HG03039 (cell line): ENCODE measurements at regions not wholly inside any gene's neighbourhood (a gene's known extent, or its start where the extent isn't known, plus 50 kb on each side); places are given as distances from the start of the nearest gene placed in this dataset.

Experiments used
- ATAC-seq: cut with Tn5 transposase; IDR thresholded peaks from one replicate; pipeline ENCODE4 v1.9.1; 2021; ENCODE audit warnings: mild to moderate bottlenecking, moderate library complexity; ENCODE audit not compliant: unreplicated experiment

DNA sequence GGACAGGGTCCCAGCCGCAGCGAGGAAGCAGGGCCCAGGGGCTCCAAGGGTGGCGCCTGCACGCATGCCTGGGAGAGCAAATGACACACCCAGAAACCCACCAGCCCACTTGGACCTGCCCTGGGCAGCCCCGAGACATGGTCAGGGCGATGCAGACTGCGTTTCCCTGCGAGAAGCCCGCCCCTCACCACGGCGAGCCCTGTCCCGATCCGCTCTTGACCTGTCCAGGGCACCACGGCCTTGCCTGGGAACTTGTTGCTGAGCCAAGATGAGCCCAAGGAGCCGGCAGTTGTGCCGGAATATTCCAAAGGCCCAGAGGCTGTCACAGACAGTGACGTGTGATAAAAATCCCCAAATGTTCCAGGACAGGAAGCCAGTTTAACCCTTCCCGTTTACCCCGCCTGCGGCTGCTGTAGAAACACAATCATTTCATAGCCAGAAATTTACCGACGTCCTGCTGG lies 78.1 kb downstream of the SIK1 start:
- no peak for ATAC-seq

DNA sequence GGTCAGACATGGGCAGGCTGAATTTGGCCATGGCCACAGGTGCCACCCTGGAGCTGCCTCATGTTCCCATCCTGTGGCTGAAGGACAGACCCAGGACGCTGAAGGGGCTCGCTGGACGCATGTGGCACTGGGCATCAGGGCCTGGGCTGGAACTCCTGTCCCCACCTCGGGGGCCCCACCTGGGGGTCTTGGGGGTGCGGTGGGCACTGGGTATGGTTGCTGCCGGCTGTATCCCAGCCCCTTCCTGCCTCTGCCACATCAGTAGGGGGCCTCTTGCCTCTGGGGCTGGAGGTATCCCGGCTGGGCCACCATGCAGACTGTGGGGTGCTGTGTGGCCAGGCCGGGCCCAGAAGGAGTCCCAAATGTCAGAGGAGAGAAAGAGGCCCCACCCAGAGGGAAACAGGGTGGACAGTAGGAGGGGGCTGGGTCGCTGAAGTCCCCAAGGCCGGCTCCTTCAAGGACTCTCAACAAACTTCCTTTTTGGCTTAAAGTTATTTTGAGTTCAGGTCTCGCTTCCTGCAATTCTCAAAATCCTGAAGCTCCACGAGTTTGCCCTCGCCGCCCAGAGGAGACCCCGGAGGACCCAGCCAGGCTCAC lies 78.7 kb downstream of the SIK1 start:
- ATAC-seq: no peak

DNA sequence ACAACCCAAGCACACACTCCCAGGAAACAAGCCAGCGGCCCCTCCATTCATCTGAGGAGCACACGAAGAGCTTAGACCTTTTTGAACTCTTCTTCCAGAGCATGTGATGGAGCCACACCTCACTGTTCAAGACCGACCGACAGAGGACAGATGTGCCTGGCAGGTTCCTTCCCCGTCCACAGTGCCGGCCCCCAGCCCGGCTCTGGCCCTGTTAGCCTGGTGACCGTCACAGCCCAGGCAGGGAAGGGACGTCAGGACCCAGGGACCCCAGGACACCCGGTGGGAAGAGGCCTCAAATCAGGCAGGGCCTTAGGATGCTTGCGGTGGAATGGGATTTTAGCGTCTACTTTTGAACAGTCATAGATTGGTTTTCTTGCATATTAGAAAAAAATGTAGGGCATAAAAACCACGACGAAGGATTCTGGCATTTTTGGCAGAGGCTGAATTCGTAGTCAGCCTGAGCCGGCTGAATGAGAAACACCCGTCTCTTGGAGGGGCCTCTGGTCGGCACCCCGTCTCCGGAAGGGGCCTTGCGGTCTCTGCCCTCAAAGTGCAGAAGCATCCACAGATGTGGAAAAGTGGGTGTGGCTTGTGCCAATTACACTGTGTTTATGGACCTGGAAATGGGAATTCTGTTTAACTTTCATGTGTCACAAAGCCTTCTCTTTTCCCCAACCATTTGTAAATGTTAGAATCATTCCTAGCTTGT lies 79.3 kb downstream of the SIK1 start:
- no peak for ATAC-seq

DNA sequence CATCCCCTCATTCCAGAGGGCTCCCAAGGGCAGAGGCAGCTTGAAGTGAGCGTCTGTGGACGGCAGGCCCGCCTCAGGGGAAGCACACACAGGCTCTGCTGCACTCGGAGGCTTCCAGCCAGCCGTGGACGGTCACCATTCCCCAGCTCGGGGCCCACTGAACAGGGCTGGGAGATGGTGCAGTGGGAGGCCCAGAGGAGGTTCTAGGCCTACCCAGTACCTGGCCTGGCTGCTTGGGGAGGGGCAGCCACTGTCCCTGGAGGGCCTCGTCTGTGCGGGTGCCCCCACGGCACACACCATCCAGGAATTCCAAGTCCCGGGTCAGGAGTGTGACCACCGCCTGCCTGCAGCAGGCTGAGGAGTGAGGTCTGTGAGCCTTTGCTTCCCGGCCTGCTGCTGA lies 80.4 kb downstream of the SIK1 start:
- no peak for ATAC-seq

DNA sequence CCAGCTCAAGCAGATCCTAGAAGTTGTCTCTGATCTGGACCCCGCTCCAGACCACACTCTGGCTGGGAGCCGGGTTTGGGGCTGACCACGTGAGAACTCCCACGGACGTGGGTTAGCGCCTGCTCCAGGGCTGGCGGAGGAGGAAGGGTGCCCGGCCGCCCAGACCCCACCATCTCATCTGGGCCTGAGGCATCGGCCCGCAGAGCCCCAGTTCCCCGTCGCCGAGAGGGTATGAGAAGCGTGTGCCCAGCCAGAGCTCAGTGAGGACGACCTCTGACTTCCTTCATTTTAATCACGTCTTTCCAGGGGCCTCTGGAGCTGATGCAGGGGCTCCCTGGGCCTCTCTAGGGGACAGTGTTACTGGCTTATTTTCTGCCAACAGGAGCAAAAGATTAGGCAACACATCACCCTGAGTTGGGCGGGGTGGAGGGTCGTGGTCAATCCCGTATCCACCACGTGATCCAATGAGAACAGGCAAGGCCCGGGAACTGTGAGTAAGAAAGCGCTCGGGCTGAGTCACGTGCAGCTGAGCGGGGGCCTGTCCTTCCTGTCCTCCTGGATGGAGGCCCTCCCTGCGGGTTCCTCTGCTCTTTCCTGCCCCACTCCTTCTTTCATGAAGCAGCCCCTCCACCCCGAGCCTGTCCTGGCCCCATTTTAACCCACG lies 81.1 kb downstream of the SIK1 start:
- no peak for ATAC-seq

DNA sequence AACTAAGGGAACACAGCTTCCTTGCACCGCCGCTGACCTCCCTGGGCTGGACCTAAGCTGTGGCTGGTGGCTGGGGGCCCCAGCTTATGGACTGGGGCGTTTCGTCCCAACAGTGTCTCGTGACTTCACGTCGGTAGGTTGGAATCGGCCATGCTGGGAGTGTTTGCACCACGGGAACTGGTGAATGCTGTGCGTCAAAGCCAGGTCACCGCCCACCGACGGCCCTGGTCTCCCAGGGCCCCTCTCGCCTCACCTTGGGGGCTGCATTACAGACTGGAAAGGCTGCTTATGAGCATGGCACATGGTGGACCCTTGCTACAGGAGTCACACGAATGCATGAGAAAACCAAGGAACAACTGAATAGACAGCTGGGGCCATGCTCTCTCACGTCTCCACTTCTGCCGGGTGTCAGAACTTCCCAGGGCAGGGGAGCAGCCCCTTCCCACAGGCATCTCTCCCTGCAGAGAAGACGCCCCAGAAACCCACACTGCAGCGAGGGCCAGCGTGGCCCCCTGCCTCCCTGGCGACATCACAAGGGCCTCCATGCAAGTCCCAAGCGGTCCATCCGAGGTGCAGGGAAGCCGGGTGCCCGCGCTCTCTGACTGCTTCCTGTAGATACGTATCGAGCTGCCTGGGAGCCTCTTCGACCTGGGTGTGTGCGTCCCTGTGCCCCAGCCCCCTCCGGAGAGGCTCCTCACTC lies 81.7 kb downstream of the SIK1 start:
- no peak for ATAC-seq

DNA sequence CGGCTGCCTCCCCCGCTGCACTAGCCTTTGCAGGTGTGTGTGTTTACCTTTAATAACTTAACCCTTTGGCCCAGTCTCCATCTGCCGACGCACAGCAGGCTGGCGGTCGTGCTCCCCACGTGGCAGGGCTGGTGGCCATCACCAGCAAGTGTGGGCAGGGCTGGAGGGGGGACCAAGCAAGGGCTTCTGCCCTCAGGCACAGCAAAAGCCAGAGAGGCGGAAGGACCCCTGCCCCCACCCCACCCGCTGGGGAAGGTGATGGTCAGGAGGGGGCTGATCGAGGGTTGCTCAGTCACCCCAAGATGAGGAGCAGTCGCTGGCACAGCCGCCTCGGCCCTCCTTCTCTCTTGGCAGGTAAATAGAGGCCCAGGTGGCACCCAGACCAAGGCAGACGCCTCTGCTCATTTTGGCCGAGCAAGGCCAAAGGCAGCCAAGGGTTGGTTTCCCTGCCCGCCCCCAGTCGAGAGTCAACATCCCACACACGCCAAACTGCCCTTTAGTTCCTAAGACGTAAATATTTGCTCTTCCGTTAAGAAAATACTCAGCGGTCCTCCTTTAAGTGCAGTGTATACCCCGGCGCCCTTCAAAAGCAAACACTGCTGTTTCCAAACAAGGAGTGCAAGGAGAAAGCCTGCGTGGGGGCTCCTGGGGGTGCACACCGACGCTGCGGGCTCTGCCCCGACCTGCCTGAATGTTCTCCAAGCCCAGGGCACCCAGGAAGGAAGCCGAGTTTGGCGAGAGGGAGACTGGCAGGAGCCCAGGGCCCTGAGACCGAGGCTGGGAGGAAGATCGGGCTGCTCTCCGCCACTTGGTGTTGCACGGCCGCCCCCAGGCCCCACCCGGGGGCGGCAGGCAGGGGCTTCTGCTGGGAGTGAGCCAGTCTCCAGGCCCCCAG lies 82.7 kb downstream of the SIK1 start:
- ATAC-seq: no peak

DNA sequence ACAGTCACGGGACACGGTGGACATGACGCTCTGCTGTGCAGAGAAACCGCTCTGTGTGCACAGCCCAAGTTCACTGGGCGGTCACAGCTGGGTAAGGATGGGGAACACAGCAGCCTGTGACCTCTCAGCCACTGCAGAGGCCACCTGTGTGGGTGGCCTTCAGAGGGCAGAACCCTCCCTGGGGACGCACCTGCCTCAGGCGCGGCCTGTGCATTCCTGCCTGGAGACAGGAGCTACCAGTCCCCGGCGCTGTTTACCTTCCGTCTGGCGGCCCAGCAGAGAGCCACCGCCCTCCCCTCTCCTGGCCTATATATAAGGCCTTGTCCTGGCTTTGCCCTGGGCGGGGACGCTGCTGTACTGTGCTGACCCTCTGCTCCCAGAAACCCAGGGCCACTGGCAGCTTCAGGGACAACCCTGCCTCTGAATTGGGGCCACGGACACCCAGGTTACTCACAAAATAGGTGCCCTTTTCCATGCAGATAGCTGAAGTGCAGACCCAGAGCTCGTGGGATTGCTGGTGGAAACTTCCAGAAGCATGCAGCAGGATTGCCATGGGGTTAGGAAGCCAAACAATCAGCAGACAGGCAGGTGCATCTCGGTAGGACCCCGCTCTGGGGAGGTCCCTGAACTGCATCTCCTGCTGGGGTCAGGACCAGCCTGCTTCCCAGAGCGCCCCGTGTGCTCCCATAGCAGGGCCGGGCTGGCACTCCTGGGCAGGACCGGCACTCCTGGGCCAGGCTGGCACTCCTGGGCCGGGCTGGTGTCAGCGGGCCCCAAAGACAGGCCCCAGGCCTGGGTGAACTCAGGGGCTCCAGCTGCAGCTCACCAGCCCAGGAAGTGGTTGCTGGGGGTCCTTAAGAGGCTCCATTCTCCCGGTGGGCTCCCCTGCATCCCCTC lies 83.6 kb downstream of the SIK1 start:
- ATAC-seq: no peak

DNA sequence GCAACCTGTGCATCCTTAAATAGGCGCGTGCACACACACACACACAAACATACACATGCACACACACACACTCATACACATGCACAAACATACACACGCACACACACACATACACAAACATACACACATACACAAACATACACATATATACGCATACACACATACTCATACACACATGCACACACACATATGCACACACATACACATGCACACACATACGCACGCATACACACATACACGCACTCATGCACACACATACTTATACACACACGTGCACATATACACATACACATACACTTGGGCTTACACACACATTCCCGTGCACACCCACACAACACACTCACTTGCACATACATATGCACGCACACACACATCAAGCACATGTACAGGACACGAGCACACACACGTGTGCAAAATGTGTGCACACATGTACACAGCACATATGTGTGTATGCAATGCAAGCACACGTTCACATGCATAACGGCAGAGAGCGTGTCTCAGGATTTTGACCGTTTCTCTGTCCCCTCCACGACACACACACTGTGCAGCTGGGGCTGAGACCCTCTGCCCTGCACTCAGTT lies 84.5 kb downstream of the SIK1 start:
- no peak for ATAC-seq

DNA sequence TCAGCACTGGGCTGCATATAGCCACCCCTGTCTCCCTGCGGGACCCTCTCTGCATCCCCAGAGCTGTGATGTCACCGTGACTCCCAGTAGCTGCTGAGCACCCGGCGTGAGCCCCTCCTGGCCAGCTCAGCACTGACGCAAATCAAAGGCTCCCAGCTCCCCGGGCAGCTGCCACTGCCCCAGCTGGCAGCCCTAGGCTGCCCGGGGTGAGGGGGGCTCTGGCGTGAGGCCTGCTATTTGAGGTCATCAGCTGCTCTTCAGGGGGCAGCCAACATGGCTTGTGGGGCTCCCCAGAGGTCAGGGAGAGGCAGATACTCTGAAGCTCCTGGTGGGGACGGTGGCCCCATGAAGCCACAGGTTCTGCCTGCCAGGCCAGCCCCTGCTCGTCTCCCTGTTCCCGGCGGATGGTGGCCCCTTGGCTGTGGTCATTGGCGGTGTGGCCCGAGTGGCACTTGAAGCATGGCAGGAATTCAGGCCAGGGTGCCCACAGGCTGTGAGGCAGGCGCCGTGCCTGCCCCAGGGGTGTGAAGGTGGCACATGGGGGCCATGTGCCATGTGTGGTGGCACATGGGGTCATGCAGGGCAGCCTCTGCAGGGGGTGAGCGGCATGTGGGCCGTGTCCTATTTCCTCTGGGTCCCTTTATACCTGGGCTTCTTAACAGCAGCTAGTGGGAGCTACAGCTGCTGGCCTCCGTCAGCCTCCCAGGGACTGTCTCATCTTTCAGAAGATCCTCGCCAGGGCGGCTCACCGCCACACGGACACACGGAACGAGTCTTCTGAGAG lies 85.4 kb downstream of the SIK1 start:
- ATAC-seq: no peak

DNA sequence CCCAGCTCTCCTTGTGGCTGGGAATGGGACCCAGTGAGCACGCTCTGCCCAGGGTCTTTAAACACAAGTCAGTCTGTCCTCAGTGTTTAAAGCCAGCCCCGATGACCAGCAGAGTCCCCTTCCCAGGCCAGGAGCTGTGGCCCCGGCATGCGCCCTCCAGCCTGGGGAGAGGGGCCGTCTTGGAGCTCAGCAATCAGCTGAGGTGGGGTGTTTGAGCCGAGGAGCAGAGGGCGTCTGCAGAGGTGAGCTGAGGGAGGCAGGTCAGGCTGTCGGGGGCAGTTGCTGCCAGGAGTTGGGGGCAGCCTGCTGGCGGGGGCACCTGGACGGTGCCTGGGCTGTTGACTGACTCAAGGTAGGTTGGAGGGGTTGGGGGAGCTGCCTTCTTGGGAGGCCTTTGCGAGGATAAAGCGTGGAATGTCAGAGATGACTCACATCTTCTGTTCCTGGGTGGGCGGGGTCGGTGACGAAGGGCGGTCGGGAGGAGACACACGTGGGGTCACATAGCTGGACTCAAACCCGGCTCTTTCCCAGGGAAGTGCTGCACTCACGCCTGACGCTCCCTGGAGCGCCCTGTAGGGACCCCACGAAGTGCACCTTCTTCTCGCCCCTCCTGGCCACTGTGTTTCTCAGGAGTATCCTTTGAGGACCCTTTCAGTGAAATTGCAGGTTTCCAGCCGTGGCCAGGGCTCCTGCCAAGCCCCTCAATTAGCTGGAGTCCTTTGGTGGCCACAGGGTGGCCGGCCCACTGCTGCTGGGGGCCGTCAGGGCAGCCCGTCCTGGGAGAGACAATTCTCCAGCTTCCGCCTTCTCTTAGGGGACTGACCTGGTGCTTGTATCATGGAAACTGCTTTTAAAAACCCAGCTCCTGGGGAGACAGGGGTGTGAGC lies 86.2 kb downstream of the SIK1 start:
- ATAC-seq: no peak

DNA sequence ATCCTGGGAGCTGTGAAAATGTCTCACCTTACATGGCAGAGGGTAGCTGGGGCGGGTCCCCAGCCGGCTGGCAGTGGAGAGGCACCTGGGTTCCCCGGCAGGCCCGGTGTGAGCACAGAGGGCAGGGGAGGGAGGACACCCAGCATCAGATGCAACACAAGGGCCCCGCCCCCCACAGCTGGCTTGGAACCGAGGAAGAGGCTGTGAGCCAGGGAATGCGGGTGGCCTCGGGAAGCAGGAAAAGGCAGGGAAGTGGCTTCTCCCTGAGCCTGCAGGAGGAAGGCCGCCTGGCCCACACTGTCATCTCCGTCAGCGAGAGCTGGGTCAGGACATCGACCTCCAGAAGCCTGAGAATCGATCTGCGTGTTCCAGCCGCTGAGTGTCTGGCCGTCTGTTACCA lies 87.3 kb downstream of the SIK1 start:
- ATAC-seq: no peak

DNA sequence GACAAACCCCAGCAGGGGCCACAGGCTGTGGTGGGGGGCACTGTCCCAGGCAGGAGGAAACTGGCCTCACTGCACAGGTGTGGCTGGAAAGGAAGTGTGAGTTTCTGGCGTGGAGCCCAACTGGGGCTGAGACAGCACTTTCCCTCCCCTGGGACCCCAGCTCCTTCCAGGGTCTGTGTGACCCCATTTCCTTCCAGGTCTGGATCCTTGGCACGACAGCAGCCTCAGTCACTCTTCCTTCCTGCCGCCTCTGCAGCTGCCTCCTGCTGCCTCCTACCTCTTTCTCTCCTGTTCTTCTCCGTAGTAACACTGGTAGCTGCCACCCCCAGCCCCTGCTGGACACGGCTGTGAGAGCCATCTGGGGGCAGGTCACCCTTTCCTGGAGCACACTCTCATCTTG lies 88.0 kb downstream of the SIK1 start:
- ATAC-seq: no peak

DNA sequence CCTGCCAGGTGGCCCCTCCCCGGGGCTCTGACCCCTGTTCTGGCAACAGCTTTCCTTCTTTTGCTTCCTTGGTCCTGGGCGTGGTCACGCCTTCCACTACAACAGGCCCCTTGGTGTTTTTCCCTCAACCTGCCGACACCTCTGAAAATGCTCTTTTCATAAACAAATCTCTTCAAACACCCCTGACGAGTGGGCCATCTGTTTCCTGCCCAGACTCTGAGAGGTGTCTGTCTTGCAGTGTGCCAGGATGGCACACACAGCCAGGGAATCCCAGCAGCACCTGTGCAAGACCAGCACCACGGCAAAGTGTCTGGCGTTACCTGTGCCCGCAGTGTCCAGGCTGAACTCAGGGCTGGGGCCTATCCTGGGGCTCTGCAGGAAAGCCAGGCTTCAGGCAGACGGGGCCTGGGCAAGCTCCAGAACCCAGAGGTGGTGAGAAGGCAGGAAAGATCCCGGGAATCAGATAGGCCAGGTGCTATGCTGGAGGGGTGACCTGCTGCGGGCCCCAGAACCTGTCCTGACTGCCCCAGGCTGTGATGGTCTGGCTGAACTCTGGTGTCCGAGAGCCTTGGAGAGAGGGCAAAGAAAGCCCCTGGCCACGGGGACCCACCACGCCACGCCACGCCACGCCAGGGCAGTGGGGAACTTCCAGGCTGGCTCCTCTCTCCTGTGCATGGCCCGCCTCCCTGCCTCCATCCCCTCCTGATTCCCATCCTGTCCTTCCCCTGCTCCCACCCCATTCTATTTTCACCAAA lies 88.9 kb downstream of the SIK1 start:
- no peak for ATAC-seq

DNA sequence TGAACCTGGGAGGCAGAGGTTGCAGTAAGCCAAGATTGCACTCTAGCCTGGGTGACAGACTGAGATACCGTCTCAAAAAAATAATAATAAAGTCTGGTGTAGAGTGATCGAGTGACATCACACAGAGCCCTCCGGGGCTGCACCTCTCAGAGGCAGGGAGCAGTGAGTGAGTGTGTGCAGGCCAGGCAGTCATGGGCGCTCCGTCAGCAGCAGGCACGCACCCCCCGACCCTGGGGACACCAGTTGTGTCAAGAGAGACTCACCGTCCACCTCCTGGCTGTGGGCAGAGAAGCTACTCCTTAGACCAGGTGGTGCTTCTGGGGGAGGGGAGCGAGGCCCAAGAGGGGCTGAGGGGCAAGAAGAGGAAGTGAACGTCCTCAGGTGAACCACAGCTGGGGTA lies 91.8 kb downstream of the SIK1 start:
- ATAC-seq: no peak

DNA sequence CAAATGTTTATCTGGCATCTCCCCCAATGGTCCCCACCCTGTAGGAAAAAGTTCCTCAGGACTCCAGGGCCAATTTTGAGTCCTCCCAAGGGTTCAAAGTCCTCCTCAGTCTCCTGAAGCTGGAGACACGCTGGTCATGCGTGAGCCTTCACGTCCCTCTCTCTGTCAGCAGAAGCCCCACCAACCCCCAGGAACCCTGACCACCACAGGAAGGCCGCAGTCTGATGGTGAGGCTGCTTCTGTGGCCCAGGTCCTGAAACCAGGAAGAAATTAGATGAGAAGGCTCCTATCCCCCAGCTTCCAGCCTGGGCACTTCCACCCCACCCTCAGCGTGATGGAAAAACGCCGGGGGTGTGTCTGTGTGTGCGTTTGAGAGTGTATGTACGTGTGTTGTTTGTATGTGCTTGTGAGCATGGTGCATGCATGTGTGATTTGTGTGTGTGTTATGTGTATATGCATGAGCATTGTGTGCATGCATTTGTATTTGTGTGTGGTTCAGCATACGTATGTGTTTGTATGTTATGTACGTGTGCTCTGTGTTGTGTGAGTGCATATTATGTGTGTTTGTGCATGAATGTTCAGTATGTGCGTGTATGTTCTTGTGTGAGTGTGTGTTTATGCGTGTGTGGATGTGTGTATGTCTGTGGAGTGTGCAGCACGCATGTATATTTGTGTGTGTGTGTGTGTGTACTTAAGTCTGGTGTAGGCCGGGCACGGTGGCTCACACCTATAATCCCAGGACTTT lies 92.5 kb downstream of the SIK1 start:
- no peak for ATAC-seq
